ENCODE measurements at regions not wholly inside any gene's neighbourhood (a gene's known extent, or its start where the extent isn't known, plus 50 kb on each side); places are given as distances from the start of the nearest gene placed in this dataset.

- no peaks in the 10 kb centered on the region for H3K27me3 ChIP-seq (replicated peaks; ENCODE audit: insufficient read depth, low read length)
- H3F3A ChIP-seq (ENCODE audit: insufficient read depth, low read length) = peaks cover 5% of the 10 kb centered on the region
- no peak overlapping the region for H3K9ac ChIP-seq (ENCODE audit: low read length)
- no peak overlapping the region for H3K4me2 ChIP-seq (ENCODE audit: low read depth, low read length)
- no peak for DNase-seq
- no peaks in the 10 kb centered on the region for H3K36me3 ChIP-seq (replicated peaks; ENCODE audit: insufficient read depth, low read length)
- no peak overlapping the region for H3K27ac ChIP-seq (ENCODE audit: low read length)
- no peak overlapping the region for H2AFZ ChIP-seq (ENCODE audit: low read length)
- H3K4me1 ChIP-seq (ENCODE audit: low read length) = peaks cover 6% of the 10 kb centered on the region
- H4K20me1 ChIP-seq (ENCODE audit: insufficient read depth, low read length) = no peaks in the 10 kb centered on the region
- H3K9me2 ChIP-seq (replicated peaks; ENCODE audit: insufficient read depth, low read length) = no peaks in the 10 kb centered on the region
- no peak for TF ChIP-seq CTCF (IDR thresholded peaks at IDR 0.05; ENCODE audit: low read length)
- TF ChIP-seq EZH2phosphoT487 (IDR thresholded peaks at IDR 0.05; ENCODE audit: low read length) = no peak
- no peak for TF ChIP-seq EZH2 (optimal IDR thresholded peaks at IDR 0.05; ENCODE audit: low read depth, low read length)
- H3K4me3 ChIP-seq (ENCODE audit: low read length) = no peak overlapping the region
- H3K9me3 ChIP-seq (replicated peaks; ENCODE audit: insufficient read depth, low read length) = no peaks in the 10 kb centered on the region
- H3K79me2 ChIP-seq (ENCODE audit: low read length) = no peaks in the 10 kb centered on the region
Measured at GRCh38 chr7:27433581-27433980, 191.0 kb downstream of the EVX1 start.

GRCh38 chr7:27434756-27435400 lies 192.3 kb downstream of the EVX1 start:
- H3K4me3 ChIP-seq (ENCODE audit: low read length) = no peak overlapping the region
- H3K4me1 ChIP-seq (ENCODE audit: low read length) = peaks cover under 1% of the 10 kb centered on the region
- H3K36me3 ChIP-seq (replicated peaks; ENCODE audit: insufficient read depth, low read length) = no peaks in the 10 kb centered on the region
- H3K27ac ChIP-seq (ENCODE audit: low read length) = no peak overlapping the region
- no peak for DNase-seq
- no peak for TF ChIP-seq CTCF (IDR thresholded peaks at IDR 0.05; ENCODE audit: low read length)
- TF ChIP-seq EZH2phosphoT487 (IDR thresholded peaks at IDR 0.05; ENCODE audit: low read length) = no peak
- no peaks in the 10 kb centered on the region for H4K20me1 ChIP-seq (ENCODE audit: insufficient read depth, low read length)
- no peak overlapping the region for H3K9ac ChIP-seq (ENCODE audit: low read length)
- no peaks in the 10 kb centered on the region for H3K9me3 ChIP-seq (replicated peaks; ENCODE audit: insufficient read depth, low read length)
- no peak overlapping the region for H2AFZ ChIP-seq (ENCODE audit: low read length)
- no peaks in the 10 kb centered on the region for H3K79me2 ChIP-seq (ENCODE audit: low read length)
- H3K27me3 ChIP-seq (replicated peaks; ENCODE audit: insufficient read depth, low read length) = no peaks in the 10 kb centered on the region
- H3K4me2 ChIP-seq (ENCODE audit: low read depth, low read length) = no peak overlapping the region
- peaks cover under 1% of the 10 kb centered on the region; the same call in 1 of the 2 replicates for H3F3A ChIP-seq (ENCODE audit: insufficient read depth, low read length)
- H3K9me2 ChIP-seq (replicated peaks; ENCODE audit: insufficient read depth, low read length) = no peaks in the 10 kb centered on the region

- Histone ChIP-seq H3F3A (ENCODE audit: insufficient read depth, low read length) (no peaks in the 10 kb centered on the region), H3K9ac (ENCODE audit: low read length) (no peak overlapping the region), H3K4me1 (ENCODE audit: low read length) (no peaks in the 10 kb centered on the region), H2AFZ (ENCODE audit: low read length) (no peak overlapping the region), H3K27me3 (replicated peaks; ENCODE audit: insufficient read depth, low read length) (no peaks in the 10 kb centered on the region), H3K36me3 (replicated peaks; ENCODE audit: insufficient read depth, low read length) (no peaks in the 10 kb centered on the region), H3K4me2 (ENCODE audit: low read depth, low read length) (no peak overlapping the region), H3K9me3 (replicated peaks; ENCODE audit: insufficient read depth, low read length) (no peaks in the 10 kb centered on the region), H3K79me2 (ENCODE audit: low read length) (no peaks in the 10 kb centered on the region), H3K27ac (ENCODE audit: low read length) (no peak overlapping the region), H3K9me2 (replicated peaks; ENCODE audit: insufficient read depth, low read length) (no peaks in the 10 kb centered on the region), H4K20me1 (ENCODE audit: insufficient read depth, low read length) (no peaks in the 10 kb centered on the region), H3K4me3 (ENCODE audit: low read length) (no peak overlapping the region)
- no peak for DNase-seq
- TF ChIP-seq CTCF (IDR thresholded peaks at IDR 0.05; ENCODE audit: low read length) (no peak), EZH2phosphoT487 (IDR thresholded peaks at IDR 0.05; ENCODE audit: low read length) (no peak), EZH2 (optimal IDR thresholded peaks at IDR 0.05; ENCODE audit: low read depth, low read length) (no peak)
Measured at GRCh38 chr7:27435461-27435860, 192.9 kb downstream of the EVX1 start.

All from MM.1S (cell line).